Fibroblast of pulmonary artery (primary cell): ENCODE measurements at regions not wholly inside any gene's neighbourhood (a gene's known extent, or its start where the extent isn't known, plus 50 kb on each side); places are given as distances from the start of the nearest gene placed in this dataset.
"Not testable (repeated sequence)": the region's sequence is repeated elsewhere in the genome, so short reads cannot be mapped to it uniquely, and the experiment has no call there.

Experiments used
- DNase-seq: peaks from one replicate; pipeline ENCODE4 v3.0.0-alpha.2; 2010; ENCODE audit warnings: low read depth
- H3K4me3 ChIP-seq: replicated peaks from 2 replicates; pipeline ENCODE4 v1.5.1; 2011; ENCODE audit warnings: low read depth, mild to moderate bottlenecking, control low read depth, low read length, moderate library complexity
- TF ChIP-seq, protein P1 (sequence below): IDR thresholded peaks from 2 replicates; pipeline ENCODE4 v1.5.1; 2011; ENCODE audit warnings: mild to moderate bottlenecking, control low read depth, low read length, inconsistent platforms; ENCODE audit errors: missing control alignments

DNA sequence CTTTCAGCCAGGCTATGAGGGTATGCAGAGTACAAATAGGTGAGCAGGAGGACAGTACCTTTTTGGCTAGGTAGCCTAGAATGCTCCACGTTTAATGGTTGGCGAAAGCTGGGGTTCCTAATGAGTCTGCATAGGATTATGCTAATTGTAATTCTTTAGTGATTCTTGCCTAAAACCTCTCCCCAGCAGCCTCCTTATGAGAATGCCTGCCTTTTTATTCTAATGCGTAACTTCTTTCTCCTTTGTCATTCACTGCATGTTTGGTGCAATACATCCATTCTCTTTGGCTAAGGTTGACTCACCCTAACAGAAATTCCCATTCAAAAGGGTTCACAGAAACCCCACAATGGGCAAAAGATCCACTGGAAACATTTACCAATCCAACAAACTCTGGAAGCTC lies 752.2 kb downstream of the FSCB start:
- TF ChIP-seq, protein P1, sequence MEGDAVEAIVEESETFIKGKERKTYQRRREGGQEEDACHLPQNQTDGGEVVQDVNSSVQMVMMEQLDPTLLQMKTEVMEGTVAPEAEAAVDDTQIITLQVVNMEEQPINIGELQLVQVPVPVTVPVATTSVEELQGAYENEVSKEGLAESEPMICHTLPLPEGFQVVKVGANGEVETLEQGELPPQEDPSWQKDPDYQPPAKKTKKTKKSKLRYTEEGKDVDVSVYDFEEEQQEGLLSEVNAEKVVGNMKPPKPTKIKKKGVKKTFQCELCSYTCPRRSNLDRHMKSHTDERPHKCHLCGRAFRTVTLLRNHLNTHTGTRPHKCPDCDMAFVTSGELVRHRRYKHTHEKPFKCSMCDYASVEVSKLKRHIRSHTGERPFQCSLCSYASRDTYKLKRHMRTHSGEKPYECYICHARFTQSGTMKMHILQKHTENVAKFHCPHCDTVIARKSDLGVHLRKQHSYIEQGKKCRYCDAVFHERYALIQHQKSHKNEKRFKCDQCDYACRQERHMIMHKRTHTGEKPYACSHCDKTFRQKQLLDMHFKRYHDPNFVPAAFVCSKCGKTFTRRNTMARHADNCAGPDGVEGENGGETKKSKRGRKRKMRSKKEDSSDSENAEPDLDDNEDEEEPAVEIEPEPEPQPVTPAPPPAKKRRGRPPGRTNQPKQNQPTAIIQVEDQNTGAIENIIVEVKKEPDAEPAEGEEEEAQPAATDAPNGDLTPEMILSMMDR, result no peak
- H3K4me3 ChIP-seq, result no peak overlapping the region
- DNase-seq, result no peak

DNA sequence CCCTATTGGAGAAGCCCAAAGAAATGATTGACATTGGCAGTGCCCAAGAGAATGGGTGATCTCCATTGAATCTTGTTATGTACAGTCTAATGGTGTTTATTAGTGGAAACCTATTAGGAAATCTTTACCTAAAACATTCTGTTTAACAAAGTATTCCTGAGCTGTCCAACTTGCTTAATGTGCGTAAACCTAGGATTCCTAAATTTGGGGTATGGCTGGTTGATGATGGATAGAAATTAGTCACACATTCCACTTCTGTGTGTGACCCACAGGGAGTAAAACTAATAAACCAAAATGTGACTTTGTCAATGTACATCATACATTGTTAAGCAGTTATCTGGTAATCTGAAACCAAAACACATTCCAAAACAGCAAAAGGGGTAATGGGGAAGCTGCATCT lies 761.3 kb downstream of the FSCB start:
- no peak for DNase-seq
- TF ChIP-seq, protein P1, result no peak
- no peak overlapping the region for H3K4me3 ChIP-seq

DNA sequence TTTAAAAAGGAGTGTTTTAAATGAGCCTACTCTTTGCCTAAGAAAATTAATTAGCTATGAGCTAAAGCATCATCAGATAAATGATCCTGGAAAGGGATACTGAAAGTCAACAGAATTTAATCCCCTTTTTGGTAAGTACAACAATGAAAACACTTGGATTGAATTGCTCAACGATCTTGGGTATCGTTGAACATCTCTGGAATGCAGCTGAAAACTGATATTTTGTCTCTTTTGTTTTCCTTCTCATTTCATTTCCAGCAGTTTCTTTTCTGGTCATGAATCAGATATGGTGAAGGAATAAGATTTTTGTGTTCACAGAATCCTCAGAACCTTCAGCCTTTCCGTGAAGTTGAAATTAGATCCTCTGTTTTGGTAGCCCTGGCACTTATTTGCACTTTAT lies 771.2 kb downstream of the FSCB start:
- H3K4me3 ChIP-seq, result no peak overlapping the region
- peak; percentile 3 for DNase-seq
- TF ChIP-seq, protein P1, result no peak

DNA sequence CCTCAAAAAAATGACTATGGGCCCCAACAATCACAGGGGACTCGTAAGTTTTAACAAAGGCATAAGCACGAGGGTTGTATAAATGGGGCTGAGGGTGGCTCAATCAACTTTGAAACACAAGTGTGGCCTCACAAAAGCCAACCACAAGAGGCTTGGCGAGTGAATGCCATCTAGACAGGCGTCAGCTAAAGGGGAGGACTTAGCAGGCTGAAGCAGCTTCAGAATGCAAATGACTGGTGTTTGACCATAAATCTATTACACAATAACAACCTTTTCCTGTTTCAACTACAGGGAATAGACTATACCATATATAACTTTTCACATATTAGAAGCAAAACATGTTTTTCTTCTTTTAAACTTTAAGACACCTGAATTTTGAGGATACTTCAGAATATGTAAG lies 777.9 kb downstream of the FSCB start:
- H3K4me3 ChIP-seq, result no peak overlapping the region
- TF ChIP-seq, protein P1, result no peak
- no peak for DNase-seq

DNA sequence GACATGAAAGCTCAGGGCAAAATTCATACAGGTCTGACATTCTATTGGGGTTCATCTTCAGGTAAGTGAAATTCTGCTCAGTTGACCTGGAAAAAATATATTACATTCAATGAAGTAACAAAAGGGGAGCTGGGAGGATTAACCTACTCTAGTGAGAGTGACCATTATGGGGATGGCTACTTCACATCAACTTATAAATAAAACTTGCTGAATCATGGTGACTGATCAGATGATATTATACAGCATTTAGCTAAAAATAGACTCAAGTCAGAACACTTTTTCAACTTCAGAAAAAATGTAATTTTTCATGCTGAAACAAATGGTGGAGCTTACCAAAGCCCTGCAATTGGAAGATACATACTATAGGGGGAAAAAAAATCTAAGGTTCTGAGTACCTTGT lies 800.2 kb downstream of the FSCB start:
- TF ChIP-seq, protein P1, result no peak
- DNase-seq, result peak; percentile 70
- no peak overlapping the region for H3K4me3 ChIP-seq

DNA sequence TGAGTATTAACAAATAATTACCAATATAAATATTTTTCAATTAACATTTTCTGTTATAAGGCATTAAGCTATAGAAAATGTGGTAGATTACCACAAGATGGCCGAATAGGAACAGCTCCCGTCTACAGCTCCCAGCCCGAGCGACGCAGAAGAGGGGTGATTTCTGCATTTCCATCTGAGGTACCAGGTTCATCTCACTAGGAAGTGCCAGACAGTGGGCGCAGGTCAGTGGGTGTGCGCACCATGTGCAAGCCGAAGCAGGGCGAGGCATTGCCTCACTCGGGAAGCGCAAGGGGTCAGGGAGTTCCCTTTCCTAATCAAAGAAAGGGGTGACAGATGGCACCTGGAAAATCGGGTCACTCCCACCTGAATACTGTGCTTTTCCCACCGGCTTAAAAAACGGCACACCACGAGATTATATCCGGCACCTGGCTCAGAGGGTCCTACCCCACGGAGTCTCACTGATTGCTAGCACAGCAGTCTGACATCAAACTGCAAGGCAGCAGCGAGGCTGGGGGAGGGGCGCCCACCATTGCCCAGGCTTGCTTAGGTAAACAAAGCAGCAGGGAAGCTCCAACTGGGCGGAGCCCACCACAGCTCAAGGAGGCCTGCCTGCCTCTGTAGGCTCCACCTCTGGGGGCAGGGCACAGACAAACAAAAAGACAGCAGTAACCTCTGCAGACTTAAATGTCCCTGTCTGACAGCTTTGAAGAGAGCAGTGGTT lies 808.4 kb downstream of the FSCB start:
- DNase-seq, H3K4me3 ChIP-seq: not testable (repeated sequence)

DNA sequence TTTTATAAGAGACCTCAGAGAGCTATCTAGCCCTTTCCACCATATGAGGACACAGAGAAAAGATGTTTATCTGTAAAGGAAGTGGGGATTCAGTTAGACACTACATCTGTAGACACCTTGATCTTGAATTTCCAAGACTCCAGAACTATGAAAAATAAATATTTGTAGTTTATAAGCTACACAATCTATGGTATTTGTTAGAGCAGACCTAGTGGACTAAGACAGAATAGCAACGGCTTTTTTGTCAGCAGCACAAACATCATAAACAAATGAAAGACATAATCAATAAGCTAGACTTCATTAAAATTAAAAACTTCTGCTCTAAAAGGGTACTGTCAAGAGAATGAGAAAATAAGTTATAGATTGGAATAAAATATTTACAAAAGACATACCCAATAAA lies 810.1 kb downstream of the FSCB start:
- no peak for DNase-seq
- TF ChIP-seq, protein P1, result no peak
- H3K4me3 ChIP-seq, result no peak overlapping the region

DNA sequence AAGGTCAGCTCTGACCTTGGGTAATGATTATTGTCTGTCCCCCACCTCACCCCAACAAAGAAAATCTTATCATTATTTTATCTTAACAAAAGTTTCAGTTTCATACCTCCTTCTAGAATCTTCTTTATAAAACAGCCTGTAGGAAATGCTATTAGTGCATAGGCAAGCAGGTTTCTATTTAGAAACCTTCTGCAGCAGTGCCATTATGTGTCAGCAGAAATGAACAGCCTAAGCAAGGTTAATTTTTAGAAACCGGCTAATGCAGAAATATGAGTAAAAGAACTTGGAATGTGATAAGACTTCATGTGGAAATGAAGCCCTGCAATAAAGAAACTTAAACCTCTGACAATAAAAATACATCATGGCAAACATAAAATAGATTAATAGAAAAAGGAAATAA lies 814.4 kb downstream of the FSCB start:
- DNase-seq, result peak; percentile 18
- TF ChIP-seq, protein P1, result no peak
- H3K4me3 ChIP-seq, result no peak overlapping the region
